GM12878 (cell line): ENCODE measurements at regions not wholly inside any gene's neighbourhood (a gene's known extent, or its start where the extent isn't known, plus 50 kb on each side); places are given as distances from the start of the nearest gene placed in this dataset.

ENCODE experiments used
- ATAC-seq: fragments of 200-7000 bp; cut with Tn5 transposase; 3 replicates; pipeline ENCODE4 v1.9.1; 2020; ENCODE audit warnings: mild to moderate bottlenecking, moderate library complexity
- BruUV-seq: library from RNA; stranded (reverse); fragments of 400-500 nt; replicated peaks from 2 replicates; lab custom pipeline; 2021; lab: Mats Ljungman, UMichigan
- CTCF ChIA-PET: fragments of 300-600 bp; sonication (Branson Sonifier 250); formaldehyde crosslinking; extraction: SDS; loops from one replicate; lab custom pipeline; 2021; ENCODE audit warnings: inconsistent platforms; lab: Yijun Ruan, JAX
- POLR2A ChIA-PET: fragments of 350-600 bp; formaldehyde crosslinking; extraction: SDS; loops from one replicate; lab custom pipeline; 2021; ENCODE audit warnings: inconsistent platforms; lab: Charles Lee
- RAD21 ChIA-PET: fragments of 300-600 bp; sonication (Branson Sonifier 250); formaldehyde crosslinking; loops from one replicate; lab custom pipeline; 2023; ENCODE audit warnings: antibody characterized with exemption; ENCODE audit not compliant: unreplicated experiment; lab: Charles Lee
- SMC1A ChIA-PET: fragments of 300-600 bp; sonication (Branson Sonifier 250); formaldehyde crosslinking; loops from one replicate; lab custom pipeline; 2023; ENCODE audit not compliant: unreplicated experiment, uncharacterized antibody; lab: Charles Lee
- DNase-seq: peaks from one replicate; pipeline ENCODE4 v3.0.0-alpha.2; 2011; ENCODE audit warnings: low read depth, low spot score
- FAIRE-seq: peaks from 3 replicates; lab custom pipeline; 2011; peaks lifted over from hg19 to GRCh38; lab: Jason Lieb, UNC
- H2AFZ ChIP-seq: 2 replicates; pipeline ENCODE4 v1.6.0; 2011; ENCODE audit warnings: low read depth, low read length, control low read depth; ENCODE audit not compliant: control insufficient read depth
- H3K27ac ChIP-seq: 2 replicates; pipeline ENCODE4 v1.5.1; 2011; ENCODE audit warnings: control low read depth; ENCODE audit not compliant: control insufficient read depth, insufficient read depth
- H3K27me3 ChIP-seq, 2 experiments: replicated peaks in 1 of 2; 2 replicates each; pipeline versions ENCODE4 v1.6.0 to v1.6.1; 2011; ENCODE audit warnings: low read length in 1 of 2; ENCODE audit not compliant: control insufficient read depth in 2 of 2, insufficient read depth in 2 of 2
- H3K36me3 ChIP-seq, 2 experiments: 2 replicates each; pipeline ENCODE4 v1.5.1; 2011; ENCODE audit warnings: low read length in 1 of 2; ENCODE audit not compliant: control insufficient read depth in 2 of 2, insufficient read depth in 2 of 2
- H3K4me1 ChIP-seq: 2 replicates; pipeline ENCODE4 v1.6.1; 2011; ENCODE audit warnings: mild to moderate bottlenecking, low read length, moderate library complexity, mixed read lengths; ENCODE audit not compliant: control insufficient read depth, insufficient read depth
- H3K4me2 ChIP-seq: 2 replicates; pipeline ENCODE4 v1.6.0; 2011; ENCODE audit warnings: control low read depth; ENCODE audit not compliant: control insufficient read depth, insufficient read depth
- H3K4me3 ChIP-seq: fragments of 200-600 bp; sonication (generic); 2 replicates; pipeline ENCODE4 v1.5.1; 2016
- H3K79me2 ChIP-seq: 2 replicates; pipeline ENCODE4 v1.6.0; 2011; ENCODE audit warnings: low read length; ENCODE audit not compliant: control insufficient read depth, insufficient read depth
- H3K9ac ChIP-seq: 2 replicates; pipeline ENCODE4 v1.8.0; 2011; ENCODE audit warnings: low read length, control low read depth, mixed read lengths; ENCODE audit not compliant: control insufficient read depth, insufficient read depth
- H3K9me3 ChIP-seq: replicated peaks from 3 replicates; pipeline ENCODE4 v1.5.1; 2011; ENCODE audit warnings: mild to moderate bottlenecking, low read length; ENCODE audit not compliant: control insufficient read depth, insufficient read depth
- H4K20me1 ChIP-seq: 2 replicates; pipeline ENCODE4 v1.6.0; 2011; ENCODE audit not compliant: control insufficient read depth, insufficient read depth
- BMI1 ChIP-seq: fragments of 450-650 bp; IDR thresholded peaks from 2 replicates; pipeline ENCODE4 v1.6.1; 2016; ENCODE audit warnings: mild to moderate bottlenecking, moderate library complexity, borderline replicate concordance
- CUX1 ChIP-seq: IDR thresholded peaks from 2 replicates; pipeline ENCODE4 v1.6.1; 2012; ENCODE audit warnings: improper control_type of control experiment, low read depth, low read length; ENCODE audit not compliant: insufficient replicate concordance
- DPF2 ChIP-seq: fragments of 450-650 bp; IDR thresholded peaks from 2 replicates; pipeline ENCODE4 v1.6.1; 2017; ENCODE audit warnings: mild to moderate bottlenecking
- FOXM1 ChIP-seq: IDR thresholded peaks from 2 replicates; pipeline ENCODE4 v1.6.1; 2012; ENCODE audit warnings: low read depth, mild to moderate bottlenecking, inconsistent platforms, low read length, moderate library complexity
- HDGF ChIP-seq: fragments of 450-650 bp; IDR thresholded peaks from 2 replicates; pipeline ENCODE4 v1.6.1; 2016; ENCODE audit warnings: antibody characterized with exemption
- KLF5 ChIP-seq: fragments of 450-650 bp; IDR thresholded peaks from 2 replicates; pipeline ENCODE4 v1.6.1; 2014; ENCODE audit warnings: mild to moderate bottlenecking; ENCODE audit not compliant: partially characterized antibody
- MEF2B ChIP-seq: fragments of 450-650 bp; IDR thresholded peaks from 2 replicates; pipeline ENCODE4 v1.6.1; 2018; ENCODE audit warnings: mild to moderate bottlenecking, moderate library complexity; ENCODE audit not compliant: partially characterized antibody, poor library complexity, severe bottlenecking
- NFIC ChIP-seq: IDR thresholded peaks from 2 replicates; pipeline ENCODE4 v1.6.1; 2012; ENCODE audit warnings: low read depth, mild to moderate bottlenecking, inconsistent platforms, low read length, moderate library complexity
- PKNOX1 ChIP-seq: fragments of 450-650 bp; IDR thresholded peaks from 2 replicates; pipeline ENCODE4 v1.6.1; 2016; ENCODE audit warnings: mild to moderate bottlenecking
- SPI1 ChIP-seq: IDR thresholded peaks from 2 replicates; pipeline ENCODE4 v1.6.1; 2011; ENCODE audit warnings: low read depth, mild to moderate bottlenecking, low read length, moderate library complexity, borderline replicate concordance; ENCODE audit not compliant: insufficient read depth
- YBX1 ChIP-seq: fragments of 450-650 bp; IDR thresholded peaks from 2 replicates; pipeline ENCODE4 v1.6.1; 2016; ENCODE audit warnings: antibody characterized with exemption
- WGBS: methylation state at CpG from one replicate; pipeline ENCODE4 v1.1.6; 2016; ENCODE audit warnings: low lambda C conversion rate; ENCODE audit not compliant: insufficient replicate concordance, insufficient coverage; ENCODE audit errors: missing lambda C conversion rate; 5-methylcytosine and 5-hydroxymethylcytosine counted together
- in situ Hi-C: fragments of 300-500 bp; cut with MboI; formaldehyde crosslinking; loops from 9 replicates; pipeline ENCODE4 v1.14.3; 2018; ENCODE audit warnings: mixed read lengths
- intact Hi-C: fragments of 100-400 bp; cut with micrococcal nuclease; formaldehyde crosslinking; loops from one replicate; pipeline ENCODE4 v1.14.2; 2022; ENCODE audit not compliant: unreplicated experiment
- TF ChIP-seq, protein P1 (sequence below): fragments of 450-650 bp; IDR thresholded peaks from 2 replicates; pipeline ENCODE4 v1.6.1; 2018; ENCODE audit warnings: mild to moderate bottlenecking, low read depth, moderate library complexity; ENCODE audit not compliant: partially characterized antibody

- ChIA-PET RAD21 (no interaction called here), SMC1A (interaction anchor here (0.8 kb wide), 1 partner anchor 162 kb away, joined by 3 read pairs; no protein-coding TSS in a partner anchor), POLR2A (no interaction called here), CTCF (no interaction called here)
- H3K36me3 ChIP-seq: no peaks in the 10 kb centered on the region
- no peak overlapping the region for H3K4me2 ChIP-seq
- FAIRE-seq: no peak
- H4K20me1 ChIP-seq: no peaks in the 10 kb centered on the region
- H3K27ac ChIP-seq: no peak overlapping the region
- in situ Hi-C loops: no loop called here
- H2AFZ ChIP-seq: no peak overlapping the region
- BruUV-seq: no TSS peak
- no peak overlapping the region for H3K4me3 ChIP-seq
- H3K27me3 ChIP-seq: no peaks in the 10 kb centered on the region
- no peaks in the 10 kb centered on the region for H3K9me3 ChIP-seq
- H3K9ac ChIP-seq: no peak overlapping the region
- intact Hi-C loops: no loop called here
- no peaks in the 10 kb centered on the region for H3K79me2 ChIP-seq
- WGBS: 0% methylated on average over 2 of the region's 2 CpGs
- ATAC-seq: no peak
- no peak for DNase-seq
- no peaks in the 10 kb centered on the region for H3K4me1 ChIP-seq
- TF ChIP-seq, protein P1, sequence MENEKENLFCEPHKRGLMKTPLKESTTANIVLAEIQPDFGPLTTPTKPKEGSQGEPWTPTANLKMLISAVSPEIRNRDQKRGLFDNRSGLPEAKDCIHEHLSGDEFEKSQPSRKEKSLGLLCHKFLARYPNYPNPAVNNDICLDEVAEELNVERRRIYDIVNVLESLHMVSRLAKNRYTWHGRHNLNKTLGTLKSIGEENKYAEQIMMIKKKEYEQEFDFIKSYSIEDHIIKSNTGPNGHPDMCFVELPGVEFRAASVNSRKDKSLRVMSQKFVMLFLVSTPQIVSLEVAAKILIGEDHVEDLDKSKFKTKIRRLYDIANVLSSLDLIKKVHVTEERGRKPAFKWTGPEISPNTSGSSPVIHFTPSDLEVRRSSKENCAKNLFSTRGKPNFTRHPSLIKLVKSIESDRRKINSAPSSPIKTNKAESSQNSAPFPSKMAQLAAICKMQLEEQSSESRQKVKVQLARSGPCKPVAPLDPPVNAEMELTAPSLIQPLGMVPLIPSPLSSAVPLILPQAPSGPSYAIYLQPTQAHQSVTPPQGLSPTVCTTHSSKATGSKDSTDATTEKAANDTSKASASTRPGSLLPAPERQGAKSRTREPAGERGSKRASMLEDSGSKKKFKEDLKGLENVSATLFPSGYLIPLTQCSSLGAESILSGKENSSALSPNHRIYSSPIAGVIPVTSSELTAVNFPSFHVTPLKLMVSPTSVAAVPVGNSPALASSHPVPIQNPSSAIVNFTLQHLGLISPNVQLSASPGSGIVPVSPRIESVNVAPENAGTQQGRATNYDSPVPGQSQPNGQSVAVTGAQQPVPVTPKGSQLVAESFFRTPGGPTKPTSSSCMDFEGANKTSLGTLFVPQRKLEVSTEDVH: no peak
- TF ChIP-seq YBX1: no peak
- TF ChIP-seq SPI1: no peak
- no peak for TF ChIP-seq CUX1
- no peak for TF ChIP-seq BMI1
- TF ChIP-seq FOXM1: no peak
- no peak for TF ChIP-seq NFIC
- no peak for TF ChIP-seq DPF2
- TF ChIP-seq HDGF: no peak
- no peak for TF ChIP-seq KLF5
- no peak for TF ChIP-seq MEF2B
- TF ChIP-seq PKNOX1: no peak
- TF ChIP-seq, all 136 proteins: peak for 0
Observed at GRCh38 chr7:125971656-125972055, 1042.0 kb upstream of the POT1 start.
